SU-DHL-6 (cell line): ENCODE measurements at regions not wholly inside any gene's neighbourhood (a gene's known extent, or its start where the extent isn't known, plus 50 kb on each side); places are given as distances from the start of the nearest gene placed in this dataset.

Experiments
- EZH2phosphoT487 ChIP-seq: fragments of 200-600 bp; sonication (generic), shearing (Covaris generic); conservative IDR thresholded peaks from 2 replicates; pipeline ENCODE4 v1.6.1; 2018; ENCODE audit warnings: mild to moderate bottlenecking, antibody characterized with exemption, low read length, moderate library complexity, mixed read lengths
- TF ChIP-seq, protein P1 (sequence below): fragments of 200-600 bp; sonication (generic); IDR thresholded peaks from one replicate; pipeline ENCODE4 v1.5.1; 2017; ENCODE audit warnings: antibody characterized with exemption, mild to moderate bottlenecking, low read length, moderate library complexity; ENCODE audit not compliant: insufficient read depth, poor library complexity, severe bottlenecking

DNA sequence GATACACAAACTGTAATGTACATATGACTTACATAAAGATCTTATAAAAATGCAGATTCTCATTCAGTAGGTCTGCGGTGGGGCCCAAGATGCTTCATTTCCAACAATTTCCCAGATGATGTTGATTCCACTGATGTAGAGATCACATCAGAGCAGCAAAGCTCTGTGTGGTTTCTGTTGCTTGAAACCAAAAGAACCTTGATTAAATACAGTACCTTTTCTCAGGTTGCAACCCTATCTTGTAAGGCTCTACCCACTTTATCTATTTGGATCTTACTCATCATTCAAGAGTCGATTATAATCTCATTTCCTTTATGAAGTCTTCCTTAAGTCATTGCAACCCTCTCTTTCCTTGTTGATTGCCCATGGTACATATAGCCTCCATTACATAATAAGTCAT lies 816.8 kb downstream of the RPA4 start:
- TF ChIP-seq, protein P1, sequence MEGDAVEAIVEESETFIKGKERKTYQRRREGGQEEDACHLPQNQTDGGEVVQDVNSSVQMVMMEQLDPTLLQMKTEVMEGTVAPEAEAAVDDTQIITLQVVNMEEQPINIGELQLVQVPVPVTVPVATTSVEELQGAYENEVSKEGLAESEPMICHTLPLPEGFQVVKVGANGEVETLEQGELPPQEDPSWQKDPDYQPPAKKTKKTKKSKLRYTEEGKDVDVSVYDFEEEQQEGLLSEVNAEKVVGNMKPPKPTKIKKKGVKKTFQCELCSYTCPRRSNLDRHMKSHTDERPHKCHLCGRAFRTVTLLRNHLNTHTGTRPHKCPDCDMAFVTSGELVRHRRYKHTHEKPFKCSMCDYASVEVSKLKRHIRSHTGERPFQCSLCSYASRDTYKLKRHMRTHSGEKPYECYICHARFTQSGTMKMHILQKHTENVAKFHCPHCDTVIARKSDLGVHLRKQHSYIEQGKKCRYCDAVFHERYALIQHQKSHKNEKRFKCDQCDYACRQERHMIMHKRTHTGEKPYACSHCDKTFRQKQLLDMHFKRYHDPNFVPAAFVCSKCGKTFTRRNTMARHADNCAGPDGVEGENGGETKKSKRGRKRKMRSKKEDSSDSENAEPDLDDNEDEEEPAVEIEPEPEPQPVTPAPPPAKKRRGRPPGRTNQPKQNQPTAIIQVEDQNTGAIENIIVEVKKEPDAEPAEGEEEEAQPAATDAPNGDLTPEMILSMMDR = no peak
- no peak for TF ChIP-seq EZH2phosphoT487
